ENCODE measurements at regions not wholly inside any gene's neighbourhood (a gene's known extent, or its start where the extent isn't known, plus 50 kb on each side); places are given as distances from the start of the nearest gene placed in this dataset.

DNA sequence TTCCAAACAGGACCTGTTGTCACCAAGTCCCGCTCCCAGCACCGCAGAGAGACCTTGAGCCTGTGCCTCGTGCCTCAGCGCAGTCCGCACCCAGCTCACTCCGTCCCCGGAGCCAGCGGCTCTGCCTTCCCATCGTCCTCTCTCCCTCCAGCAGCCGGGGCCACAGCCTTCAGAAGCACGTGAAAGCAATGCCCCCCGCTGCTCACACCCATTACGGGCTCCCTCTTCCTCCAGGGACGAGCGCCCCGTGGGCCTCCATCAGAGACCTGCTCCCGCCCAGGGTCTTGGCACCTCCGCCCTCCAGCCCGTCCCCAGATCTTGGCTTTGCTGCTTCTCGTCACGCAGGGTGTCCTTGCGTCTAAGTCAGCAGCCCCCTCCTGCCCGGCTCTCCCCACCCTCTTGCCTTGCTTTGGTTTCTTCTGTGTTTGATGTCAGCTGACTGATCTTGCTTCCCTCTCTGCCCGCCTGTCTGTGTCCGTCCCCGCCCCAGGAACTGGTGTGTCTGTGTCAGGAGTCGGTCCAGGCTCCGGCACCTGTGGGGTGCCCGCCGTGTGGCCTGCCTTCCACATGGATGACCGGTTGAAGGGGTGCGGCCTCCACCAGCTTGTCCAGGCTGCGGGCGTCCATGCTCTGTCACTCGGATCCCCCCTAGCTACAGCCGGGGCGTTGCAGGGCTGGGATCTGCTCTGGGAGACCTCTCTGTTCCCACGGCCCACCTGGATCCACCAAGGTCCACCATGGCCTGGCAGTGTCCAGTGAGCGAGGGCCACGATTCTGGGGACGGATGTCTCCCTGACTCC, 61.9 kb downstream of the FOXL3 start:
- Histone ChIP-seq H3K4me3 (ENCODE audit: low read length) (no peak overlapping the region), H3K9me3 (ENCODE audit: control insufficient read depth, low read length) (no peaks in the 10 kb centered on the region), H3K9ac (ENCODE audit: extremely low read depth, low read length, poor library complexity, severe bottlenecking) (no peak overlapping the region), H3K36me3 (ENCODE audit: control insufficient read depth, insufficient read depth, low read length) (no peaks in the 10 kb centered on the region), H3K4me1 (ENCODE audit: control insufficient read depth, insufficient read depth, low read length) (no peaks in the 10 kb centered on the region), H3K27me3 (ENCODE audit: control insufficient read depth, insufficient read depth, low read length, poor library complexity, severe bottlenecking) (no peaks in the 10 kb centered on the region), H3K27ac (ENCODE audit: low read depth, low read length) (no peak overlapping the region)
- Mint-ChIP-seq H3K27ac (no peak overlapping the region), H3K4me3 (no peak overlapping the region), H3K27me3 (ENCODE audit: insufficient read depth) (peaks cover 2% of the 10 kb centered on the region), H3K4me1 (no peaks in the 10 kb centered on the region), H3K36me3 (ENCODE audit: low read depth) (no peaks in the 10 kb centered on the region), H3K9me3 (no peaks in the 10 kb centered on the region)
- no peak for TF ChIP-seq CTCF (conservative IDR thresholded peaks at IDR 0.05)
- no peak for DNase-seq
- WGBS, 2 experiments (ENCODE audit: insufficient coverage in 1 of 2, insufficient read length in 1 of 2) = 88 to 90% methylated on average over 39 to 41 of the region's 41 CpGs

- no peak for TF ChIP-seq CTCF (conservative IDR thresholded peaks at IDR 0.05)
- H3K4me3 Mint-ChIP-seq = no peak overlapping the region
These were observed 63.9 kb downstream of the FOXL3 start for GRCh38 chr7:353746-354325.

DNA sequence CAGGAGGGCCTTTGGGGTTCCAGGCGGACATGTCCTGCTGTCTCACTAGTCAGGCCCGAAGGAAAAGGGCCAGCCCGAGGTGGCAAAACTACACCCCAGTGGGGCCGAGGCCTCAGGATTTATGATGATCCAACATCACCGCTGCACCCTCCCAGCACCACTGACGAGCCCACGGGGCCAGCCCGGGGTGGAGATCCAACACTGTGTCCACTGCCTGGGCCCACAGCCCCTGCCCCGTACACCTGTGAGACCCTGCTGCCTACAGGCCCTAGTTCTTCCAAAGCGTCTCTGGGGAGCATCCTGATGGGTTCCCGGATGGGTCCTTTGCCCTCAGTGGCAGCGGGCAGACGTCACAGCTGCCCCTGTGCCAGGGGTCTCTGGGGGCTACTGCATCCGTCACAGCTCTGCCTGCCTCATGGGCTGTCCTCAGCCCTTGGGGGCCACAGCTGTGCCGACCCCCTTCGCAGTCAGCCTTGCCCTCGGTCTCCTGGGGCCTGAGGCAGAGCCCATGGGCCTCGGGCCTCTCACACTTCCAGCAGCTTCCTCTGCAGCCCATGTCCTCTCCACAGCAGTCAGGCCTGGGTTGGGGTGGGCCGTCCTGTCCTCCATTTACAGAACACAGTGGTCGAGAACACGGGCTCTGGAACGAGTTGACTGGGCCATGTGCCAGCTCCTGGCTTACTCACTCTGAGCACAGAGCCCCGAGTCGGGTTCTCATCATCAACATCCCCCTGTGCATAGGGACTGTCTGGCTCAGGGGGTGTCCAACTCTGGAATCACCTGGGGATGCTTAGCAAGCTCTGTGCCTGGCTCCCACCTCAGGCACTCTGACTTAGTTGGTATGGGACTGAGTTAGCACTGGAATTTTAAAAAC, 64.9 kb downstream of the FOXL3 start:
- Histone ChIP-seq H3K4me1 (ENCODE audit: control insufficient read depth, insufficient read depth, low read length) (no peaks in the 10 kb centered on the region), H3K36me3 (ENCODE audit: control insufficient read depth, insufficient read depth, low read length) (no peaks in the 10 kb centered on the region), H3K27me3 (ENCODE audit: control insufficient read depth, insufficient read depth, low read length, poor library complexity, severe bottlenecking) (no peaks in the 10 kb centered on the region), H3K9ac (ENCODE audit: extremely low read depth, low read length, poor library complexity, severe bottlenecking) (no peak overlapping the region), H3K9me3 (ENCODE audit: control insufficient read depth, low read length) (no peaks in the 10 kb centered on the region), H3K27ac (ENCODE audit: low read depth, low read length) (no peak overlapping the region), H3K4me3 (ENCODE audit: low read length) (no peak overlapping the region)
- H3K4me3 Mint-ChIP-seq = no peak overlapping the region
- no peaks in the 10 kb centered on the region for H3K4me1 Mint-ChIP-seq
- no peaks in the 10 kb centered on the region for H3K9me3 Mint-ChIP-seq
- no peak for TF ChIP-seq CTCF (conservative IDR thresholded peaks at IDR 0.05)
- no peaks in the 10 kb centered on the region for H3K36me3 Mint-ChIP-seq (ENCODE audit: low read depth)
- DNase-seq = no peak
- WGBS, 2 experiments (ENCODE audit: insufficient coverage in 1 of 2, insufficient read length in 1 of 2) = 91 to 96% methylated on average over 18 to 24 of the region's 24 CpGs
- H3K27me3 Mint-ChIP-seq (ENCODE audit: insufficient read depth) = peaks cover 2% of the 10 kb centered on the region
- H3K27ac Mint-ChIP-seq = no peak overlapping the region

More at GRCh38 chr7:353746-354325, 63.9 kb downstream of the FOXL3 start:
- Histone ChIP-seq H3K27me3 (ENCODE audit: control insufficient read depth, insufficient read depth, low read length, poor library complexity, severe bottlenecking) (no peaks in the 10 kb centered on the region), H3K9me3 (ENCODE audit: control insufficient read depth, low read length) (no peaks in the 10 kb centered on the region), H3K36me3 (ENCODE audit: control insufficient read depth, insufficient read depth, low read length) (no peaks in the 10 kb centered on the region), H3K4me1 (ENCODE audit: control insufficient read depth, insufficient read depth, low read length) (no peaks in the 10 kb centered on the region), H3K27ac (ENCODE audit: low read depth, low read length) (no peak overlapping the region), H3K4me3 (ENCODE audit: low read length) (no peak overlapping the region), H3K9ac (ENCODE audit: extremely low read depth, low read length, poor library complexity, severe bottlenecking) (no peak overlapping the region)
- H3K27me3 Mint-ChIP-seq (ENCODE audit: insufficient read depth) = peaks cover 2% of the 10 kb centered on the region
- no peaks in the 10 kb centered on the region for H3K4me1 Mint-ChIP-seq
- DNase-seq = no peak
- H3K9me3 Mint-ChIP-seq = no peaks in the 10 kb centered on the region
- no peaks in the 10 kb centered on the region for H3K36me3 Mint-ChIP-seq (ENCODE audit: low read depth)
- no peak overlapping the region for H3K27ac Mint-ChIP-seq
- 94 to 95% methylated on average over 28 of the region's 28 CpGs for WGBS, 2 experiments (ENCODE audit: insufficient coverage in 1 of 2, insufficient read length in 1 of 2)

Data from endodermal cell (in vitro differentiated cells).